Fibroblast of lung (primary cell): ENCODE measurements at regions not wholly inside any gene's neighbourhood (a gene's known extent, or its start where the extent isn't known, plus 50 kb on each side); places are given as distances from the start of the nearest gene placed in this dataset.

Experiments
- EZH2 ChIP-seq: IDR thresholded peaks from 2 replicates; pipeline ENCODE4 v1.5.1; 2012; ENCODE audit warnings: low read length, control low read depth, mild to moderate bottlenecking; ENCODE audit errors: missing control alignments
- TF ChIP-seq, protein P1 (sequence below), 2 donors: IDR thresholded peaks in 1 of 2; conservative IDR thresholded peaks in 1 of 2; 1 replicate in 1 of 2; 2 replicates in 1 of 2; pipeline ENCODE4 v1.5.1; 2011 to 2012; ENCODE audit warnings: low read length in 2 of 2, control low read depth in 1 of 2, inconsistent platforms in 1 of 2, low read depth in 1 of 2, mild to moderate bottlenecking in 1 of 2

DNA sequence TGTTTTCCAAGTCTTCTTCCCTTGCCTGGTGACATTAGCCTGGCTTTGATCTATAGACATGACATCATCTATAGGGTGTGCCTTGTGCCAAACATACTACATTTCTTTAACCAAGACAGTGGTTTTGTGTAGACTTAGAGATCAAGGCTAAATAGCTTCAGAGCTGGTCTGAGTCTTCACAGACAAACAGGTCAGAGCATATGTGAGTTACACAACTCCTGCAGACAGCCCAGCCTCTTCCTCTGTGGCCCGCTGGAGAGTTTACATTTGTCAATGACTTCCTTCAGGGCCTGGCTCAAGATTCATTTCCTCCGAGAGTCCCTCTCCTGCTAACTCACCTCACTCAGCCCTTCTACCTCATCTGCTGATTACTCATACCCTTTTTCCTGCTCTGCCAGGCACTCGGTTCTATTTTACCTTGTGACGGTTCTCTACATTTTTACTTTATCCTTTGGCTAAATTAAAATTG, 73.1 kb upstream of the TANC2 start:
- TF ChIP-seq, protein P1, sequence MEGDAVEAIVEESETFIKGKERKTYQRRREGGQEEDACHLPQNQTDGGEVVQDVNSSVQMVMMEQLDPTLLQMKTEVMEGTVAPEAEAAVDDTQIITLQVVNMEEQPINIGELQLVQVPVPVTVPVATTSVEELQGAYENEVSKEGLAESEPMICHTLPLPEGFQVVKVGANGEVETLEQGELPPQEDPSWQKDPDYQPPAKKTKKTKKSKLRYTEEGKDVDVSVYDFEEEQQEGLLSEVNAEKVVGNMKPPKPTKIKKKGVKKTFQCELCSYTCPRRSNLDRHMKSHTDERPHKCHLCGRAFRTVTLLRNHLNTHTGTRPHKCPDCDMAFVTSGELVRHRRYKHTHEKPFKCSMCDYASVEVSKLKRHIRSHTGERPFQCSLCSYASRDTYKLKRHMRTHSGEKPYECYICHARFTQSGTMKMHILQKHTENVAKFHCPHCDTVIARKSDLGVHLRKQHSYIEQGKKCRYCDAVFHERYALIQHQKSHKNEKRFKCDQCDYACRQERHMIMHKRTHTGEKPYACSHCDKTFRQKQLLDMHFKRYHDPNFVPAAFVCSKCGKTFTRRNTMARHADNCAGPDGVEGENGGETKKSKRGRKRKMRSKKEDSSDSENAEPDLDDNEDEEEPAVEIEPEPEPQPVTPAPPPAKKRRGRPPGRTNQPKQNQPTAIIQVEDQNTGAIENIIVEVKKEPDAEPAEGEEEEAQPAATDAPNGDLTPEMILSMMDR (conservative IDR thresholded peaks at IDR 0.05 in 1 of 2, IDR thresholded peaks at IDR 0.05 in 1 of 2; ENCODE audit: low read depth in 1 of 2, low read length in 2 of 2), result no peak
- no peak for TF ChIP-seq EZH2
